ENCODE measurements at regions not wholly inside any gene's neighbourhood (a gene's known extent, or its start where the extent isn't known, plus 50 kb on each side); places are given as distances from the start of the nearest gene placed in this dataset.

- Histone ChIP-seq H3K4me3 (ENCODE audit: low read depth, low read length) (no peak overlapping the region), H3K36me3 (ENCODE audit: control insufficient read depth in 2 of 2, insufficient read depth in 1 of 2, low read length in 2 of 2) (no peaks in the 10 kb centered on the region), H3K9me3 (ENCODE audit: control insufficient read depth, insufficient read depth, low read depth, low read length) (no peaks in the 10 kb centered on the region), H3K4me1 (ENCODE audit: control insufficient read depth, insufficient read depth, low read length) (no peaks in the 10 kb centered on the region), H3K27ac (ENCODE audit: extremely low read depth, low read depth, low read length) (no peak overlapping the region)
- POLR2A ChIA-PET: no interaction called here
- TF ChIP-seq ZNF223 (tag by site-specific recombination; IDR thresholded peaks at IDR 0.05) (no peak), ZNF561 (tag by site-specific recombination; IDR thresholded peaks at IDR 0.05; ENCODE audit: borderline replicate concordance) (no peak), ZNF521 (tag by site-specific recombination; IDR thresholded peaks at IDR 0.05) (no peak), ZNF530 (tag by site-specific recombination; IDR thresholded peaks at IDR 0.05; ENCODE audit: low read depth) (no peak), EGR2 (tag by site-specific recombination; IDR thresholded peaks at IDR 0.05; ENCODE audit: low read depth) (no peak), ZNF202 (tag by site-specific recombination; IDR thresholded peaks at IDR 0.05; ENCODE audit: borderline replicate concordance) (no peak), KLF9 (tag by site-specific recombination; IDR thresholded peaks at IDR 0.05; ENCODE audit: low read depth) (no peak), ZNF335 (tag by site-specific recombination; conservative IDR thresholded peaks at IDR 0.05) (no peak), YY1 (tag by site-specific recombination; IDR thresholded peaks at IDR 0.05) (no peak), ZNF792 (tag by site-specific recombination; IDR thresholded peaks at IDR 0.05) (no peak), ZNF404 (tag by site-specific recombination; IDR thresholded peaks at IDR 0.05) (no peak), ZNF747 (tag by site-specific recombination; IDR thresholded peaks at IDR 0.05) (no peak), KLF8 (tag by site-specific recombination; IDR thresholded peaks at IDR 0.05) (no peak), ZNF133 (tag by site-specific recombination; IDR thresholded peaks at IDR 0.05) (no peak), ZNF654 (tag by site-specific recombination; IDR thresholded peaks at IDR 0.05; ENCODE audit: low read depth) (no peak)
- CTCF ChIA-PET: no interaction called here
These were observed 839.9 kb upstream of the MGAT4C start for GRCh38 chr12:87096082-87096585.

- no peak overlapping the region for H3K27ac ChIP-seq (ENCODE audit: extremely low read depth, low read depth, low read length)
- H3K36me3 ChIP-seq (ENCODE audit: control insufficient read depth in 2 of 2, insufficient read depth in 1 of 2, low read length in 2 of 2): no peaks in the 10 kb centered on the region
- ChIA-PET POLR2A (no interaction called here), CTCF (interaction anchor here (1.0 kb wide), 1 partner anchor 10 kb away, joined by 4 read pairs; no protein-coding TSS in a partner anchor)
- no peak overlapping the region for H3K4me3 ChIP-seq (ENCODE audit: low read depth, low read length)
- H3K4me1 ChIP-seq (ENCODE audit: control insufficient read depth, insufficient read depth, low read length): no peaks in the 10 kb centered on the region
- no peaks in the 10 kb centered on the region for H3K9me3 ChIP-seq (ENCODE audit: control insufficient read depth, insufficient read depth, low read depth, low read length)
- TF ChIP-seq SCRT1 (tag by site-specific recombination; IDR thresholded peaks at IDR 0.05; ENCODE audit: borderline replicate concordance) (no peak), HIC1 (tag by site-specific recombination; IDR thresholded peaks at IDR 0.05) (no peak), ZNF776 (tag by site-specific recombination; IDR thresholded peaks at IDR 0.05; ENCODE audit: borderline replicate concordance) (no peak), ZNF280D (tag by site-specific recombination; IDR thresholded peaks at IDR 0.05) (no peak), ELK4 (IDR thresholded peaks at IDR 0.05; ENCODE audit: borderline replicate concordance, low read depth, low read length) (no peak), ZNF138 (tag by site-specific recombination; IDR thresholded peaks at IDR 0.05; ENCODE audit: borderline replicate concordance) (no peak), ZNF302 (tag by site-specific recombination; IDR thresholded peaks at IDR 0.05; ENCODE audit: low read depth) (no peak), ZNF629 (tag by site-specific recombination; IDR thresholded peaks at IDR 0.05) (no peak), ZNF169 (tag by site-specific recombination; IDR thresholded peaks at IDR 0.05) (no peak), ZNF155 (tag by site-specific recombination; IDR thresholded peaks at IDR 0.05) (no peak), ZFP37 (tag by site-specific recombination; IDR thresholded peaks at IDR 0.05) (no peak), ZNF341 (tag by site-specific recombination; IDR thresholded peaks at IDR 0.05; ENCODE audit: low read depth) (no peak), YY1 (tag by site-specific recombination; IDR thresholded peaks at IDR 0.05) (no peak), ZNF404 (tag by site-specific recombination; IDR thresholded peaks at IDR 0.05) (no peak), SETDB1 (IDR thresholded peaks at IDR 0.05; ENCODE audit: insufficient read length, low read length) (no peak), AEBP2 (tag by site-specific recombination; IDR thresholded peaks at IDR 0.05; ENCODE audit: borderline replicate concordance) (no peak)
These were observed 838.2 kb upstream of the MGAT4C start for GRCh38 chr12:87094356-87094755.
